Skeletal muscle tissue (tissue), 3 donors: ENCODE measurements at regions not wholly inside any gene's neighbourhood (a gene's known extent, or its start where the extent isn't known, plus 50 kb on each side); places are given as distances from the start of the nearest gene placed in this dataset.

ENCODE experiments used
- H3K27ac ChIP-seq: one replicate; pipeline ENCODE4 v1.7.0; 2013; ENCODE audit warnings: mild to moderate bottlenecking, low read depth, low read length, inconsistent platforms
- H3K27me3 ChIP-seq, 3 donors: one replicate each; pipeline ENCODE4 v1.7.0; 2013; ENCODE audit warnings: low read length in 3 of 3; ENCODE audit not compliant: control insufficient read depth in 3 of 3, insufficient read depth in 3 of 3
- H3K36me3 ChIP-seq, 3 donors: one replicate each; pipeline ENCODE4 v1.7.0; 2013; ENCODE audit warnings: low read length in 3 of 3; ENCODE audit not compliant: control insufficient read depth in 3 of 3, insufficient read depth in 3 of 3
- H3K4me1 ChIP-seq, 3 donors: one replicate each; pipeline ENCODE4 v1.7.0; 2013; ENCODE audit warnings: low read length in 3 of 3, mild to moderate bottlenecking in 3 of 3; ENCODE audit not compliant: control insufficient read depth in 3 of 3, insufficient read depth in 3 of 3
- H3K4me3 ChIP-seq, 3 donors: one replicate each; pipeline ENCODE4 v1.7.0; 2013; ENCODE audit warnings: low read length in 3 of 3
- H3K9ac ChIP-seq, 3 donors: one replicate each; pipeline ENCODE4 v1.7.0; 2013; ENCODE audit warnings: low read length in 3 of 3, mild to moderate bottlenecking in 3 of 3, moderate library complexity in 2 of 3, low read depth in 1 of 3
- H3K9me3 ChIP-seq, 3 donors: one replicate each; pipeline ENCODE4 v1.7.0; 2013; ENCODE audit warnings: low read length in 3 of 3; ENCODE audit not compliant: control insufficient read depth in 3 of 3
- donor health status: Osteomylitis.

GRCh38 chr2:143835481-143835880, 684.4 kb downstream of the ZEB2 start:
- Histone ChIP-seq H3K27ac (no peak overlapping the region), H3K9me3 (no peaks in the 10 kb centered on the region), H3K4me1 (no peaks in the 10 kb centered on the region), H3K27me3 (no peaks in the 10 kb centered on the region), H3K4me3 (no peak overlapping the region), H3K36me3 (no peaks in the 10 kb centered on the region), H3K9ac (no peak overlapping the region)

- no peak overlapping the region for H3K9ac ChIP-seq
- H3K36me3 ChIP-seq: no peaks in the 10 kb centered on the region
- no peak overlapping the region for H3K4me3 ChIP-seq
- H3K27me3 ChIP-seq: no peaks in the 10 kb centered on the region
- H3K4me1 ChIP-seq: no peaks in the 10 kb centered on the region
- no peaks in the 10 kb centered on the region for H3K9me3 ChIP-seq
- H3K27ac ChIP-seq: no peak overlapping the region
Measured at GRCh38 chr2:143833015-143833660, 686.8 kb downstream of the ZEB2 start.

GRCh38 chr2:143830476-143830875, 689.4 kb downstream of the ZEB2 start:
- no peak overlapping the region for H3K4me3 ChIP-seq
- no peaks in the 10 kb centered on the region for H3K36me3 ChIP-seq
- H3K27me3 ChIP-seq: no peaks in the 10 kb centered on the region

GRCh38 chr2:143828763-143829537, 691.0 kb downstream of the ZEB2 start:
- Histone ChIP-seq H3K4me1 (no peaks in the 10 kb centered on the region), H3K36me3 (no peaks in the 10 kb centered on the region), H3K27ac (no peak overlapping the region), H3K9me3 (no peaks in the 10 kb centered on the region), H3K4me3 (no peak overlapping the region), H3K9ac (no peak overlapping the region), H3K27me3 (no peaks in the 10 kb centered on the region)

More at GRCh38 chr2:143830476-143830875, 689.4 kb downstream of the ZEB2 start:
- H3K27ac ChIP-seq: no peak overlapping the region
- H3K4me1 ChIP-seq: no peaks in the 10 kb centered on the region
- H3K9ac ChIP-seq: no peak overlapping the region
- H3K9me3 ChIP-seq: no peaks in the 10 kb centered on the region

- H3K4me1 ChIP-seq: no peaks in the 10 kb centered on the region
- no peak overlapping the region for H3K27ac ChIP-seq
- H3K9ac ChIP-seq: no peak overlapping the region
Measured at GRCh38 chr2:143824791-143825190, 695.1 kb downstream of the ZEB2 start.

GRCh38 chr2:143823876-143824275, 694.7 kb downstream of the ARHGAP15 start:
- Histone ChIP-seq H3K9me3 (no peaks in the 10 kb centered on the region), H3K4me3 (no peak overlapping the region), H3K27ac (no peak overlapping the region), H3K4me1 (no peaks in the 10 kb centered on the region), H3K36me3 (no peaks in the 10 kb centered on the region), H3K27me3 (peaks cover 0 to 2% (median 0%) of the 10 kb centered on the region in 3 donors), H3K9ac (no peak overlapping the region)

More at GRCh38 chr2:143824791-143825190, 695.1 kb downstream of the ZEB2 start:
- H3K9me3 ChIP-seq: no peaks in the 10 kb centered on the region
- H3K36me3 ChIP-seq: no peaks in the 10 kb centered on the region
- H3K27me3 ChIP-seq: peaks cover 0 to 2% (median 0%) of the 10 kb centered on the region in 3 donors
- H3K4me3 ChIP-seq: no peak overlapping the region

GRCh38 chr2:143823296-143823695, 694.1 kb downstream of the ARHGAP15 start:
- Histone ChIP-seq H3K27ac (no peak overlapping the region), H3K4me1 (no peaks in the 10 kb centered on the region), H3K4me3 (no peak overlapping the region), H3K27me3 (peaks cover 0 to 2% (median 0%) of the 10 kb centered on the region in 3 donors), H3K9me3 (no peaks in the 10 kb centered on the region), H3K36me3 (no peaks in the 10 kb centered on the region), H3K9ac (peak overlapping the region in 1 of 3 donors; percentile 25)

- H3K4me1 ChIP-seq: no peaks in the 10 kb centered on the region
- H3K27me3 ChIP-seq: peaks cover 0 to 2% (median 0%) of the 10 kb centered on the region in 3 donors
- H3K27ac ChIP-seq: no peak overlapping the region
- no peaks in the 10 kb centered on the region for H3K9me3 ChIP-seq
- H3K36me3 ChIP-seq: no peaks in the 10 kb centered on the region
- no peak overlapping the region for H3K4me3 ChIP-seq
- no peak overlapping the region for H3K9ac ChIP-seq
Measured at GRCh38 chr2:143822736-143823135, 693.5 kb downstream of the ARHGAP15 start.

- Histone ChIP-seq H3K27ac (no peak overlapping the region), H3K9ac (no peak overlapping the region), H3K9me3 (no peaks in the 10 kb centered on the region), H3K36me3 (no peaks in the 10 kb centered on the region), H3K27me3 (peaks cover 0 to 2% (median 0%) of the 10 kb centered on the region in 3 donors), H3K4me3 (no peak overlapping the region), H3K4me1 (no peaks in the 10 kb centered on the region)
Measured at GRCh38 chr2:143819764-143820163, 690.5 kb downstream of the ARHGAP15 start.

GRCh38 chr2:143819190-143819735, 690.0 kb downstream of the ARHGAP15 start:
- Histone ChIP-seq H3K27ac (no peak overlapping the region), H3K27me3 (peaks cover 0 to 2% (median 0%) of the 10 kb centered on the region in 3 donors), H3K9me3 (no peaks in the 10 kb centered on the region), H3K4me1 (no peaks in the 10 kb centered on the region), H3K9ac (no peak overlapping the region), H3K4me3 (no peak overlapping the region), H3K36me3 (no peaks in the 10 kb centered on the region)
